NCI-H510A (cell line): ENCODE measurements at regions not wholly inside any gene's neighbourhood (a gene's known extent, or its start where the extent isn't known, plus 50 kb on each side); places are given as distances from the start of the nearest gene placed in this dataset.

Experiments used
- DNase-seq: peaks from one replicate; lab custom pipeline; 2025; lab: John Stamatoyannopoulos, UW

- no peak for DNase-seq
Observed at GRCh38 chr1:218772575-218772974, 401.1 kb upstream of the LYPLAL1 start.

- no peak for DNase-seq
Observed at GRCh38 chr1:218775501-218776021, 398.1 kb upstream of the LYPLAL1 start.

GRCh38 chr1:218778257-218779126 lies 395.2 kb upstream of the LYPLAL1 start:
- no peak for DNase-seq

GRCh38 chr1:218779341-218780100 lies 394.2 kb upstream of the LYPLAL1 start:
- no peak for DNase-seq

GRCh38 chr1:218783131-218783530 lies 390.5 kb upstream of the LYPLAL1 start:
- DNase-seq = no peak

- no peak for DNase-seq
Observed at GRCh38 chr1:218783916-218784315, 389.8 kb upstream of the LYPLAL1 start.

- no peak for DNase-seq
Observed at GRCh38 chr1:218785928-218786327, 387.8 kb upstream of the LYPLAL1 start.

- no peak for DNase-seq
Observed at GRCh38 chr1:218787826-218788225, 385.9 kb upstream of the LYPLAL1 start.

GRCh38 chr1:218796773-218797172 lies 376.9 kb upstream of the LYPLAL1 start:
- DNase-seq = no peak

GRCh38 chr1:218802799-218803198 lies 370.9 kb upstream of the LYPLAL1 start:
- DNase-seq = no peak

GRCh38 chr1:218803351-218803997 lies 370.2 kb upstream of the LYPLAL1 start:
- no peak for DNase-seq

- no peak for DNase-seq
Observed at GRCh38 chr1:218804014-218804785, 369.5 kb upstream of the LYPLAL1 start.

GRCh38 chr1:218809061-218809460 lies 364.6 kb upstream of the LYPLAL1 start:
- no peak for DNase-seq

- no peak for DNase-seq
Observed at GRCh38 chr1:218809625-218810024, 364.1 kb upstream of the LYPLAL1 start.

GRCh38 chr1:218810306-218810705 lies 363.4 kb upstream of the LYPLAL1 start:
- DNase-seq = no peak

- no peak for DNase-seq
Observed at GRCh38 chr1:218811497-218811896, 362.2 kb upstream of the LYPLAL1 start.

GRCh38 chr1:218812360-218812759 lies 361.3 kb upstream of the LYPLAL1 start:
- DNase-seq = no peak

GRCh38 chr1:218813237-218813636 lies 360.4 kb upstream of the LYPLAL1 start:
- no peak for DNase-seq

- no peak for DNase-seq
Observed at GRCh38 chr1:218815076-218815475, 358.6 kb upstream of the LYPLAL1 start.

- DNase-seq = no peak
Observed at GRCh38 chr1:218817071-218817470, 356.6 kb upstream of the LYPLAL1 start.

GRCh38 chr1:218817691-218818465 lies 355.8 kb upstream of the LYPLAL1 start:
- no peak for DNase-seq
